ENCODE measurements at regions not wholly inside any gene's neighbourhood (a gene's known extent, or its start where the extent isn't known, plus 50 kb on each side); places are given as distances from the start of the nearest gene placed in this dataset.

DNA sequence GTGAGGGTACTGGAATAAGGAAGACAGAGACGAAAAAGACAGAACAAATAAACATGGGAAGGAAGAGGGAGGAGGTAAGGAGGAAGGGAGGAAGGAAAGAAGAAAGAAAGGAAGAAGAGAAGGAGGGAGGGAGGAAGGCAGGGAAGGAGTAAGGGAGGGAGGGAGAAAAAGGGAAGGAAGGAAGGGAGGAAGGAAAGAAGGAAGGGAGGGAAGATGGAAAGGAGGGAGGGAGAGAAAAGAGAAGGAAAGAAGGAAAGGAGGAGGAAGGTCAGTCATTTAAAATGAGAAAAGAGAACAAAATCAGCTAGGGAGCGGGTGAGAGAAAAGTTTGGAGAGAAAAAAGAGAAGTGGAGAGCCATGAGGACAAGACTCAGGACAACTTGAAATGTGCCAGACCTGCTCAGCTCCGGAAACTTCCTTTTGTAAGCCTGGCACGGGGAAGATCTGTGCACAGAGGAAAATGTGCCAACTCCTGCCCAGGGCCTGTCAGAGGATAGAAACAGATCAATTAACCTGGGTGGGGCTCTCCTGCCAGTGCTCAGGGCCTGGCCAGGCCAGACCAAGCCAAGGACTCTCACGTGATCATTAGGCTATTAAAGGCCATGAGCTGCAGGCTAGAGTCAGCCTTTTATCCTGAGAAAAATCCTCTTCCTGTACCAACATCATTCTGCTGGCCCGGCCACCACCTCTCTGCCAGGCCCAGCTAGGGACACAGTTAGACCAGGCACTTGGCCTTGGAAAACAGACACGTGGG is 50.1 kb upstream of the BCL6 start:
- no peak for DNase-seq
- H3K4me1 ChIP-seq (ENCODE audit: control insufficient read depth, insufficient read depth, low read length): no peaks in the 10 kb centered on the region
- no peaks in the 10 kb centered on the region for H3K27me3 ChIP-seq (ENCODE audit: control insufficient read depth, insufficient read depth, low read length)
- no peaks in the 10 kb centered on the region for H3K36me3 ChIP-seq (ENCODE audit: control insufficient read depth, insufficient read depth, low read length)
- H3K4me3 ChIP-seq (ENCODE audit: low read length): no peak overlapping the region
- 81% methylated on average over 5 of the region's 7 CpGs for WGBS (ENCODE audit: insufficient coverage)
- no peaks in the 10 kb centered on the region for H3K9me3 ChIP-seq (replicated peaks; ENCODE audit: control insufficient read depth, low read depth, low read length)
- H3K27ac ChIP-seq (ENCODE audit: low read length): no peak overlapping the region

DNA sequence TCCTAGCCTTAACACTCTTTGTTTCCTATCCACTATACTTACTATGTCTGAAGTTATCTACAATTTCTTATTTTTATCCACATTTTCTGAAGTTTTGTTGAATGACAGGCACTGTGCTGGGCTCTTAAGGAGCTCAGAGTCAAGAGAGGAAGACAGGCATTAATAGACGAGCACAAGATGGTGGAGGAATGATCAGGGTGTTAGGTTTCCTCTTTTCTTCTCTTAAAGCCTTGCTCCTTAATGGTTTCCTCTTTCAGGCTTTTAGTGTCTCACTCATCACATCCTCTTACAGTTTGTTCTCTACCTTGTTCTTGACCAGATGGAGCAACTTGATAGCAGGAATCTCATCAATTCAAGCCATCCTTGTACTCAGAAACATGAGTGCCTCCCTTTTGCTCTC is 52.9 kb upstream of the BCL6 start:
- Histone ChIP-seq H3K4me1 (ENCODE audit: control insufficient read depth, insufficient read depth, low read length) (no peaks in the 10 kb centered on the region), H3K27ac (ENCODE audit: low read length) (no peak overlapping the region), H3K36me3 (ENCODE audit: control insufficient read depth, insufficient read depth, low read length) (no peaks in the 10 kb centered on the region), H3K4me3 (ENCODE audit: low read length) (no peak overlapping the region), H3K27me3 (ENCODE audit: control insufficient read depth, insufficient read depth, low read length) (no peaks in the 10 kb centered on the region), H3K9me3 (replicated peaks; ENCODE audit: control insufficient read depth, low read depth, low read length) (no peaks in the 10 kb centered on the region)
- no peak for DNase-seq
- no CpG with 5 or more reads among the region's 1 CpG for WGBS (ENCODE audit: insufficient coverage)

DNA sequence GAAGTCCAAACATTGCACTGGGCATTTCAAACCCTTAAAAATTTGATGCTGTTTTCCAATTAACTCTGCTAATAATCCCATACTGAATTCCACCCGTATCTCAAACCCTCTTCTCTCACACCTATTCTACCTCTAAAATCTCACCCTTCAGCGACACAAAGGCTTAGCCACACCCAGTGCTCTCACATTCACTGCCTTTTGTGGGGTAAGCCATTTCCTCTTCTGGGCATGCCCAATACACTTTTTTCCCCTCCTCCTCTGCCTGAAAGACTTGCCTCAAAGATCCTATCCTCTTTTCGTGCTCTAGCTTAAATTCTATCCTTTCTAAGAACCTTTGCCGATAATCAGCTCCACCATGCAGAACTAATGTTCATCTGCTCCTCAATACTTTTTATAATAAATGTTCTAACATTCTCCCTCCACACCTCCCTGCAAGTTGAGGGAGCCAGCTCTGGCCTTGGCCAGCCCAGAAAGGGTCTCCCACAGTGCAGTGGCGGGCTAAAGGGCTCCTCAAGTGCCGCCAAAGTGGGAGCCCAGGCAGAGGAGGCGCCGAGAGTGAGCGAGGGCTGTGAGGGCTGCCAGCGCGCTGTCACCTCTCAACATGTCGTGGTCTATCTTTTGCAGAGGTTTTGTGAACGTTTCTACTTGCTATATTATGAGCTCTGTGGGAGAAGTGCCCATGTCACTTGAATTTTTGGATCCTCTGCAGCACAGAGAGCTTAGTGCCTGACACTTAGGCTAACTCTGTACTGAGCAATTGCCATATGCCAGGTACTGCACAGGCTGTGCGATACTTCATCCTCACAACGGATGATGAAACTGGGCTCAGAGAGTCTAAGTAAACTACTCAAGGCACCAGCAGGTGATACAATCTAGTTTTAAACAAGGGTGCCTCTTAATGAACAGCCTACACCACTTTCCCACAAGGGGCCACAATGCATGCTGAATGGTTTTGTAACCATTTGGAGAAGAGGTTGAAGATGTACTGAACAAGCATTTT is 53.6 kb upstream of the BCL6 start:
- Histone ChIP-seq H3K9me3 (replicated peaks; ENCODE audit: control insufficient read depth, low read depth, low read length) (no peaks in the 10 kb centered on the region), H3K4me3 (ENCODE audit: low read length) (no peak overlapping the region), H3K4me1 (ENCODE audit: control insufficient read depth, insufficient read depth, low read length) (no peaks in the 10 kb centered on the region), H3K36me3 (ENCODE audit: control insufficient read depth, insufficient read depth, low read length) (no peaks in the 10 kb centered on the region), H3K27ac (ENCODE audit: low read length) (no peak overlapping the region), H3K27me3 (ENCODE audit: control insufficient read depth, insufficient read depth, low read length) (no peaks in the 10 kb centered on the region)
- 80% methylated on average over 12 of the region's 15 CpGs for WGBS (ENCODE audit: insufficient coverage)
- DNase-seq: no peak

DNA sequence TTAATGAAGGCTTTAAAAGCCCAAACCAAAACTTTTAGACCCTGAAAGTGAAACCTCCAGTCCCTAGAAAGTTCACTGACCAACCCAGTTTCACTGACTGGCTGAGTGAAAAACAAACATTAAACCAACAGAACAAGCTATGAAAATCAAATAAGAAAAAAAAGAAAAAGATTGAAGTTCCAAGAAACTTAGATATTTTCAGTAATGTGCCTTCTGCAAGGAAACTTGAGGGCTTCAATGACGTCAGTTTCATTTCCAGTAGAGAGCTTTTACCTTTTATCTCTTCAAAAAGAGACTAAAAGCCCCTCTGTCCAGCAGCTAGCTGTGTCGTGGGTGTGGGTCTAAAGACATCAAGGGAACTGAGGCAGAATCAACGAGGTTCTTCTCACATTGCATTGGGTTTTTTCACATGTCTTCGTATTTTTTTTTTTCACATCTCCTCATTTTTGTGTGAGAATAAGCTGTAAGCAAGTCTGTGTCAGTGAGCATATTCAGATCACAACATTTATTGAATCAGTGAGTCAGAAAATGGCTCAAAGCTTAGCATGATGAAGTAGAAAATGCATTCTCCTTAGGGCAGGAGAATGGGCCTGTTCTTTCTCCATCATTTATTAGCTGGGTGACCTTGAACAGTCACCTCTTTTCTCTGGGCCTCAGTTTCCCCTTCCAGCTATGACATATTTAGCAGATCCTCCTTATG is 54.8 kb upstream of the BCL6 start:
- Histone ChIP-seq H3K4me3 (ENCODE audit: low read length) (no peak overlapping the region), H3K27ac (ENCODE audit: low read length) (no peak overlapping the region), H3K4me1 (ENCODE audit: control insufficient read depth, insufficient read depth, low read length) (no peaks in the 10 kb centered on the region), H3K27me3 (ENCODE audit: control insufficient read depth, insufficient read depth, low read length) (no peaks in the 10 kb centered on the region), H3K36me3 (ENCODE audit: control insufficient read depth, insufficient read depth, low read length) (no peaks in the 10 kb centered on the region), H3K9me3 (replicated peaks; ENCODE audit: control insufficient read depth, low read depth, low read length) (no peaks in the 10 kb centered on the region)
- no CpG with 5 or more reads among the region's 4 CpGs for WGBS (ENCODE audit: insufficient coverage)
- DNase-seq: no peak

DNA sequence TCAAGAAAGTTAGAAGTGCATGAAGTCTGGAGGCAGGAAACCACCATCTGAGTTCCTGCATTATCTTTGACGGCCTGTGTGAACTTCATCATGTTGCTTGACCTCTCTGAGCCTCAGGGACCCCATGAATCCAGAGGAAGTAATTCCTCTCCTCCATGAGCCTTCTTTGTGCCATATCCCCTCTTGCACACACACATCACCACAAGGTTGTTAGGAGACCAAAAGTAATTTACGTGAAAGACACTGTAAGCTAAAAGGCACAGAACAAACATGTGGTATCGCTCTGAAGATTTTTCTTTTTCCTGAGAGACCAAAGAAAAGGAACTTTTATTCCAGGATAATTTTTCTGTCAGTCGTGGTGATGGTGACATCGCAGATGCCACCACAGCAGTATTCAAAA is 55.9 kb upstream of the BCL6 start:
- Histone ChIP-seq H3K27me3 (ENCODE audit: control insufficient read depth, insufficient read depth, low read length) (no peaks in the 10 kb centered on the region), H3K4me1 (ENCODE audit: control insufficient read depth, insufficient read depth, low read length) (no peaks in the 10 kb centered on the region), H3K4me3 (ENCODE audit: low read length) (no peak overlapping the region), H3K27ac (ENCODE audit: low read length) (no peak overlapping the region), H3K36me3 (ENCODE audit: control insufficient read depth, insufficient read depth, low read length) (no peaks in the 10 kb centered on the region), H3K9me3 (replicated peaks; ENCODE audit: control insufficient read depth, low read depth, low read length) (no peaks in the 10 kb centered on the region)
- 100% methylated on average over 2 of the region's 5 CpGs for WGBS (ENCODE audit: insufficient coverage)
- no peak for DNase-seq

DNA sequence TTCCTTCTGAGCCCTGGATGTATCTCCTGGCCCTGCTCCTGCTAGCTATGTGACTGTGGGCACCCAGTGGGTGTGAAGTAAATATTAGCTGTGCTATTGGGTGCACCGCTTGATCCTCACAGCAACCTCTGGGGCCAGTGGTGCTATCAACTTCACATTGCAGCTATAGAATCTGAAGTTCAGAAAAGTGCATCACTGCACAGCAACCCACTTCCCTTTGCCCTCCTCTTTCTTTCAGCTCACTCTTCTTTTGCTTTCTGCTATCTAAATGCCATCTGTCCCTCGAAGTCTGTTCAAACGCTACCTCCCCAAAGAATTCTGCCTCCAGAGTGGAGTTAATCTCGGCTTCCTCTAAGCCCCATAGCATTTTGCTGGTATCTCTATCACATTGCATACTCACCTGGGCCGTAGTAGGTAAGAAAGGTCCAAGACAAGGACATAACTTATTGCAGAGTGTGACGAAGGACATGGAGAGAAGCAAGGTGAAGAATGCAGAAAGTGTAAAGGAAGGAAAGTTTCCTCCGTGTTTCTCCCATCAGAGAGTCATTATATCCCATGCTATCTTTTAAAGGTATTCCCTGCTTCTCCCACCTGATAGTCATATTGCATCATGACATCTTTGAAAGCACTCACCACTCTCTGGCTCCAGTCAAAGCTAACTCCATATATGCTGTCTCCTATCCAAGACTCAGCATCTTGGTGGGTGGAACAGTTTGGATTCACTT is 57.1 kb upstream of the BCL6 start:
- Histone ChIP-seq H3K4me3 (ENCODE audit: low read length) (no peak overlapping the region), H3K36me3 (ENCODE audit: control insufficient read depth, insufficient read depth, low read length) (no peaks in the 10 kb centered on the region), H3K4me1 (ENCODE audit: control insufficient read depth, insufficient read depth, low read length) (no peaks in the 10 kb centered on the region), H3K27me3 (ENCODE audit: control insufficient read depth, insufficient read depth, low read length) (no peaks in the 10 kb centered on the region), H3K27ac (ENCODE audit: low read length) (no peak overlapping the region), H3K9me3 (replicated peaks; ENCODE audit: control insufficient read depth, low read depth, low read length) (no peaks in the 10 kb centered on the region)
- 87% methylated on average over 2 of the region's 7 CpGs for WGBS (ENCODE audit: insufficient coverage)
- no peak for DNase-seq

DNA sequence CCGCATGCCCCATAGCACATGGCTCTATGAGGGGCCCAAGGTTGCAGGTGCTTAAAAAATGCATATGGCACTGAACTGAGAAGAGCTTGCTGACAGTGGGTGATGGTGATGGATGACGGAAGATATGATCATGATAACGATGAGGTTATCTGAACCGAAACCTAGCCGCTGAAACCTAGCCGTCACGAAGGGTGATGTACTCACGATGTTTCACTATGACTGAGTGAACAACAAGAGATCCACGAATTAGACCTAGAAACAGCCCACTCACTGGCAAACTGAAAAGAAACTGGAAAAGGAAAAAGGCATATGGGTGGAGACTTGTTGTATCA is 57.6 kb upstream of the BCL6 start:
- Histone ChIP-seq H3K27ac (ENCODE audit: low read length) (no peak overlapping the region), H3K27me3 (ENCODE audit: control insufficient read depth, insufficient read depth, low read length) (no peaks in the 10 kb centered on the region), H3K9me3 (replicated peaks; ENCODE audit: control insufficient read depth, low read depth, low read length) (no peaks in the 10 kb centered on the region), H3K36me3 (ENCODE audit: control insufficient read depth, insufficient read depth, low read length) (no peaks in the 10 kb centered on the region), H3K4me1 (ENCODE audit: control insufficient read depth, insufficient read depth, low read length) (no peaks in the 10 kb centered on the region), H3K4me3 (ENCODE audit: low read length) (no peak overlapping the region)
- WGBS (ENCODE audit: insufficient coverage): 90% methylated on average over 3 of the region's 9 CpGs
- DNase-seq: no peak

DNA sequence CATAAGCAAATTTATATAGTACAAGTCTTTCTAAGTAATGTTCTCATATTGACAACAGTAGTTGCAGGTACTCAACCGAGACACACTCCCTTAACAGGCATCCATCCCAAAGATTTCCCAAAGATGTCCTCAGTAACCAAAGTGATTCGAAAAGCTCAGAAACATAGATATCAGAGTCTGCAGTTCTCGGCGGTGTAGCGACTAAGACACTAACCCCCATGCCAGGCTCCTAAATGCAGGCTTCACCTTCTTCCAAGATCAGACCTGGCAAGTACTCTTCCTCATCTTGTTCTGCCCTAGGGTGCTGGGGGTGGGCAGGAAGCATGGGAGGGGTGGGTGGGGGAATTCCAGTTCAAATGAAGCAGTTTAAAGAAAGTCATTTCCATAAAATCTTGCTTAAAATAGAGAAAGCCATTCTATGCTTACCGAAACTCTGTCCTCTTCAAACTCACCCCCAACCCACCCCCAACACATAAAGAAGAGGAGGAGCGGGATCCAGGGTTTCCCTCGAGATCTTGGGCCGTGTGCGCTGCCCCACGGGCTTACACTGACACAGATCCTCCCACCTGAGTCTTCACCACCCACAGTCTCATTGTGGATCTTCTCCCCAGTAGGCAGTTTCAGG is 59.0 kb upstream of the BCL6 start:
- Histone ChIP-seq H3K4me3 (ENCODE audit: low read length) (no peak overlapping the region), H3K27me3 (ENCODE audit: control insufficient read depth, insufficient read depth, low read length) (no peaks in the 10 kb centered on the region), H3K27ac (ENCODE audit: low read length) (no peak overlapping the region), H3K4me1 (ENCODE audit: control insufficient read depth, insufficient read depth, low read length) (peaks cover 10% of the 10 kb centered on the region), H3K36me3 (ENCODE audit: control insufficient read depth, insufficient read depth, low read length) (no peaks in the 10 kb centered on the region), H3K9me3 (replicated peaks; ENCODE audit: control insufficient read depth, low read depth, low read length) (no peaks in the 10 kb centered on the region)
- DNase-seq: no peak
- 78% methylated on average over 8 of the region's 11 CpGs for WGBS (ENCODE audit: insufficient coverage)

DNA sequence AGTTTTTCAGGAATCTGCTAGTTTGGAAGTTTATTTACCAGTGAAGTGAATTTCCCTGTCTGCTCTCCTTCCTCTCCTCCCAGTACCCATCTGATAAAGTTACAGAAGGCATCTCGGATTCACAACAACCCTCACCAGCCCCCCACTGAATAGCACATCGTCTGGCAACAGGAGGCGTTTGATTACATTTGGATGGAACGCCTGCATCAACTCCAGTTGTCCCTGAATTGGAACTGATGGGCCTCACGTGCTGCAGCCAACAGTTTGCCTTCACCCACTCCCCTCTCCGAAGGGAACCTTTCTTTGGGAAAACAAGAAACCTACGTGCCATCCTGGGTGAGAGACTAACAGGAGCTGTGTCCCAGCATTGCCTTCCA is 59.5 kb upstream of the BCL6 start:
- 76% methylated on average over 7 of the region's 7 CpGs for WGBS (ENCODE audit: insufficient coverage)
- DNase-seq: no peak
- Histone ChIP-seq H3K4me3 (ENCODE audit: low read length) (no peak overlapping the region), H3K27ac (ENCODE audit: low read length) (no peak overlapping the region), H3K36me3 (ENCODE audit: control insufficient read depth, insufficient read depth, low read length) (no peaks in the 10 kb centered on the region), H3K4me1 (ENCODE audit: control insufficient read depth, insufficient read depth, low read length) (peaks cover 10% of the 10 kb centered on the region), H3K27me3 (ENCODE audit: control insufficient read depth, insufficient read depth, low read length) (no peaks in the 10 kb centered on the region), H3K9me3 (replicated peaks; ENCODE audit: control insufficient read depth, low read depth, low read length) (no peaks in the 10 kb centered on the region)

Measured in muscle of leg (tissue), 3 donors.